ENCODE measurements at regions not wholly inside any gene's neighbourhood (a gene's known extent, or its start where the extent isn't known, plus 50 kb on each side); places are given as distances from the start of the nearest gene placed in this dataset.

GRCh38 chr9:25876248-25876647 lies 198.0 kb upstream of the TUSC1 start:
- CTCF ChIA-PET: no interaction called here
- TF ChIP-seq CREB1 (CRISPR knock-in tag; IDR thresholded peaks at IDR 0.05) (no peak), ZMAT4 (CRISPR knock-in tag; IDR thresholded peaks at IDR 0.05) (no peak), FOXP1 (CRISPR knock-in tag; IDR thresholded peaks at IDR 0.05; ENCODE audit: borderline replicate concordance) (no peak), TCF7 (CRISPR knock-in tag; IDR thresholded peaks at IDR 0.05; ENCODE audit: low read depth) (no peak), NR1H2 (CRISPR knock-in tag; IDR thresholded peaks at IDR 0.05) (no peak), ZNF232 (CRISPR knock-in tag; IDR thresholded peaks at IDR 0.05) (no peak), FOXP4 (CRISPR knock-in tag; IDR thresholded peaks at IDR 0.05) (no peak), ZNF396 (CRISPR knock-in tag; IDR thresholded peaks at IDR 0.05; ENCODE audit: borderline replicate concordance) (no peak), ATF1 (CRISPR knock-in tag; IDR thresholded peaks at IDR 0.05) (no peak), ATF6 (CRISPR knock-in tag; IDR thresholded peaks at IDR 0.05) (no peak), ATF3 (CRISPR knock-in tag; conservative IDR thresholded peaks at IDR 0.05) (no peak), ESRRA (CRISPR knock-in tag; IDR thresholded peaks at IDR 0.05; ENCODE audit: borderline replicate concordance) (no peak)
- TF ChIP-seq, protein P1, sequence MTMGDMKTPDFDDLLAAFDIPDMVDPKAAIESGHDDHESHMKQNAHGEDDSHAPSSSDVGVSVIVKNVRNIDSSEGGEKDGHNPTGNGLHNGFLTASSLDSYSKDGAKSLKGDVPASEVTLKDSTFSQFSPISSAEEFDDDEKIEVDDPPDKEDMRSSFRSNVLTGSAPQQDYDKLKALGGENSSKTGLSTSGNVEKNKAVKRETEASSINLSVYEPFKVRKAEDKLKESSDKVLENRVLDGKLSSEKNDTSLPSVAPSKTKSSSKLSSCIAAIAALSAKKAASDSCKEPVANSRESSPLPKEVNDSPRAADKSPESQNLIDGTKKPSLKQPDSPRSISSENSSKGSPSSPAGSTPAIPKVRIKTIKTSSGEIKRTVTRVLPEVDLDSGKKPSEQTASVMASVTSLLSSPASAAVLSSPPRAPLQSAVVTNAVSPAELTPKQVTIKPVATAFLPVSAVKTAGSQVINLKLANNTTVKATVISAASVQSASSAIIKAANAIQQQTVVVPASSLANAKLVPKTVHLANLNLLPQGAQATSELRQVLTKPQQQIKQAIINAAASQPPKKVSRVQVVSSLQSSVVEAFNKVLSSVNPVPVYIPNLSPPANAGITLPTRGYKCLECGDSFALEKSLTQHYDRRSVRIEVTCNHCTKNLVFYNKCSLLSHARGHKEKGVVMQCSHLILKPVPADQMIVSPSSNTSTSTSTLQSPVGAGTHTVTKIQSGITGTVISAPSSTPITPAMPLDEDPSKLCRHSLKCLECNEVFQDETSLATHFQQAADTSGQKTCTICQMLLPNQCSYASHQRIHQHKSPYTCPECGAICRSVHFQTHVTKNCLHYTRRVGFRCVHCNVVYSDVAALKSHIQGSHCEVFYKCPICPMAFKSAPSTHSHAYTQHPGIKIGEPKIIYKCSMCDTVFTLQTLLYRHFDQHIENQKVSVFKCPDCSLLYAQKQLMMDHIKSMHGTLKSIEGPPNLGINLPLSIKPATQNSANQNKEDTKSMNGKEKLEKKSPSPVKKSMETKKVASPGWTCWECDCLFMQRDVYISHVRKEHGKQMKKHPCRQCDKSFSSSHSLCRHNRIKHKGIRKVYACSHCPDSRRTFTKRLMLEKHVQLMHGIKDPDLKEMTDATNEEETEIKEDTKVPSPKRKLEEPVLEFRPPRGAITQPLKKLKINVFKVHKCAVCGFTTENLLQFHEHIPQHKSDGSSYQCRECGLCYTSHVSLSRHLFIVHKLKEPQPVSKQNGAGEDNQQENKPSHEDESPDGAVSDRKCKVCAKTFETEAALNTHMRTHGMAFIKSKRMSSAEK (CRISPR knock-in tag; IDR thresholded peaks at IDR 0.05; ENCODE audit: borderline replicate concordance): no peak
- TF ChIP-seq, protein P2, sequence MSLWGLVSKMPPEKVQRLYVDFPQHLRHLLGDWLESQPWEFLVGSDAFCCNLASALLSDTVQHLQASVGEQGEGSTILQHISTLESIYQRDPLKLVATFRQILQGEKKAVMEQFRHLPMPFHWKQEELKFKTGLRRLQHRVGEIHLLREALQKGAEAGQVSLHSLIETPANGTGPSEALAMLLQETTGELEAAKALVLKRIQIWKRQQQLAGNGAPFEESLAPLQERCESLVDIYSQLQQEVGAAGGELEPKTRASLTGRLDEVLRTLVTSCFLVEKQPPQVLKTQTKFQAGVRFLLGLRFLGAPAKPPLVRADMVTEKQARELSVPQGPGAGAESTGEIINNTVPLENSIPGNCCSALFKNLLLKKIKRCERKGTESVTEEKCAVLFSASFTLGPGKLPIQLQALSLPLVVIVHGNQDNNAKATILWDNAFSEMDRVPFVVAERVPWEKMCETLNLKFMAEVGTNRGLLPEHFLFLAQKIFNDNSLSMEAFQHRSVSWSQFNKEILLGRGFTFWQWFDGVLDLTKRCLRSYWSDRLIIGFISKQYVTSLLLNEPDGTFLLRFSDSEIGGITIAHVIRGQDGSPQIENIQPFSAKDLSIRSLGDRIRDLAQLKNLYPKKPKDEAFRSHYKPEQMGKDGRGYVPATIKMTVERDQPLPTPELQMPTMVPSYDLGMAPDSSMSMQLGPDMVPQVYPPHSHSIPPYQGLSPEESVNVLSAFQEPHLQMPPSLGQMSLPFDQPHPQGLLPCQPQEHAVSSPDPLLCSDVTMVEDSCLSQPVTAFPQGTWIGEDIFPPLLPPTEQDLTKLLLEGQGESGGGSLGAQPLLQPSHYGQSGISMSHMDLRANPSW (CRISPR knock-in tag; conservative IDR thresholded peaks at IDR 0.05; ENCODE audit: low read depth): no peak
- DNase-seq (ENCODE audit: low spot score) (no peak), ATAC-seq (no peak)
- H3K36me3 Mint-ChIP-seq: no peaks in the 10 kb centered on the region
- H3K4me3 Mint-ChIP-seq: no peak overlapping the region
- H3K4me1 Mint-ChIP-seq: no peaks in the 10 kb centered on the region
- H3K9me3 Mint-ChIP-seq: peaks cover 6% of the 10 kb centered on the region; the same call in 1 of the 2 replicates
- no peak overlapping the region for H3K27ac Mint-ChIP-seq
- POLR2A ChIA-PET: no interaction called here
- no peaks in the 10 kb centered on the region for H3K27me3 Mint-ChIP-seq (ENCODE audit: low read depth)
